Skin epidermis (tissue), 12 donors: ENCODE measurements at regions not wholly inside any gene's neighbourhood (a gene's known extent, or its start where the extent isn't known, plus 50 kb on each side); places are given as distances from the start of the nearest gene placed in this dataset.

Experiments used
- H3K27ac ChIP-seq, 21 experiments: fragments of 200-600 bp; sonication (generic) in 11 of 21; one replicate each; pipeline ENCODE4 v1.5.0; 2020; ENCODE audit warnings: mild to moderate bottlenecking in 3 of 21, inconsistent platforms in 2 of 21, moderate library complexity in 2 of 21
- H3K4me3 ChIP-seq, 7 experiments: fragments of 200-600 bp; sonication (generic) in 2 of 7; one replicate each; pipeline ENCODE4 v1.5.0; 2020; ENCODE audit warnings: inconsistent platforms in 2 of 7, mild to moderate bottlenecking in 2 of 7, moderate library complexity in 1 of 7

GRCh38 chr18:76208678-76209306 is 286.2 kb downstream of the ZNF516 start:
- H3K4me3 ChIP-seq, result no peak overlapping the region
- no peak overlapping the region for H3K27ac ChIP-seq

DNA sequence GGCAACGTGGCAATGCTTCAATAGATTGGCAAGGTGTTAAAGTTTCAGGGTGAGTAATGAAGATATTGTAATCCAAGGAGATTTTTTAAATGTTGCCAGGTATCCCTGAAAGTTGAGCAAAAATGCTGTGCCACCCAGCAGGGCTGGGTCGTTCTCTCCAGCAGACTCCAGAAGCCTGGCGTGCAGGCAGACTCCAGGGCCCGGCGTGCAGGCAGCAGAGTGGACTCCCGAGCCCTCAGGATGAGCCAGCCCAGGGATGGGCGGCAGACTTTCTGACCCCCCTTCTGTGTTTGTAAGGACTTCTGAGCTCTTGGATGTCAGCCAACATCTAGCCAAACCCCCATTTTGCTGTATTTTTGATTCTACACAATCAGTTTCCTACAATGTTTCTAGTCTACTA is 289.1 kb downstream of the ZNF516 start:
- Histone ChIP-seq H3K27ac (no peak overlapping the region), H3K4me3 (no peak overlapping the region)

DNA sequence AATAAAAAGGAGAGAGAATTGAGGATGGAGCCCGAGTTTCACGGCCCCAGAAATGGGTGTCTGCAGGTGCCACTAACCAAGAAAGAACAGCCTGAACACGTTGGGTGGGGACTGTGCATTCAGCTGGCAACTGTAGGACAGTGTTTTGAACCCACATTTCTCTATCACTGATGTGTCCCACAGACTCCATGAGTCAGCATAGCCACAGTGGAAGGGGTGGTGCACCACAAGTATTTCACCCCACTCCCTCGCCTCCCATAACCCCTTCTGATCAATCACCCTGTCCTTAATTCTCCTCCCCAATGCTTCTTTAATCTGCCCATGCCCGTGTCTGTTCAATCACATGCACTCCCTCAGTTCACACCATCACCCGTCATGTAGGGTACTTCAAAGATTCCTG is 291.5 kb downstream of the ZNF516 start:
- no peak overlapping the region for H3K4me3 ChIP-seq
- H3K27ac ChIP-seq, result no peak overlapping the region

DNA sequence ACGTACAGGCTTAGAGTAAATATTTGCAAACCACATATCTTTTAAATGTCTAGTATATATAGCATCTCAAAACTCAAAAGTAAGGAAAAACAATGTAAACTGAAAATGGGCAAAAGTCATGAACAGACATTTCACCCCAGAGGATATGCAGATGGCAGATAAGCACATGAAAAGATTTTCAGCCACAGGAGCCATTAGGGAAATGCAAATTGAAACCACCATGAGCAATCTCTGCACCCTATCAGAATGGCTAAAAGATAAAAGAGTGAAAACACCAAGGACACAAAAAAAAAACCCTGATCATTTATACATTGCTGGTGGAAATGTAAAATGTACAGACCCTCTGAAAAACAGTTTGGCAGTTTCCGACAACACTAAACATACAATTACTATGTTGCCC is 292.7 kb downstream of the ZNF516 start:
- no peak overlapping the region for H3K27ac ChIP-seq
- H3K4me3 ChIP-seq, result no peak overlapping the region

- Histone ChIP-seq H3K27ac (no peak overlapping the region), H3K4me3 (no peak overlapping the region)
These were observed 299.4 kb downstream of the ZNF516 start for GRCh38 chr18:76195601-76196000.

DNA sequence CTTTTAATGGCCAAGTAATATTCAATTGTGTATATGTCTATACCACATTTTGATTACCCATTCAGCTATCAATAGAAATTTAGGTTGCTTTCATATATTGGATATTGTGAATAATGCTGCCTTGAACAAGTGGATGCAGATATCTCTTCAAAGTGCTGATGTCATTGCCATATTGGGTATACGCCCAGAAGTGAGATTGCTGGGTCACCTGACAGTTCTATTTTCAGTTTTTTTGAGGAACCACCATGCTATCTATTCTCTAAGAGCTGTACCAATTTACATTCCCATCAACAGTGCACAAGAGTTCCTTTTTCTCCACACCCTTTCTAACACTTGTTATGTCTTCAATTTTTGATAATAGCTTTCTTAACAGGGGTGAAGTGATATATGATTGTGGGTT is 306.9 kb downstream of the ZNF516 start:
- Histone ChIP-seq H3K4me3 (no peak overlapping the region), H3K27ac (no peak overlapping the region)

DNA sequence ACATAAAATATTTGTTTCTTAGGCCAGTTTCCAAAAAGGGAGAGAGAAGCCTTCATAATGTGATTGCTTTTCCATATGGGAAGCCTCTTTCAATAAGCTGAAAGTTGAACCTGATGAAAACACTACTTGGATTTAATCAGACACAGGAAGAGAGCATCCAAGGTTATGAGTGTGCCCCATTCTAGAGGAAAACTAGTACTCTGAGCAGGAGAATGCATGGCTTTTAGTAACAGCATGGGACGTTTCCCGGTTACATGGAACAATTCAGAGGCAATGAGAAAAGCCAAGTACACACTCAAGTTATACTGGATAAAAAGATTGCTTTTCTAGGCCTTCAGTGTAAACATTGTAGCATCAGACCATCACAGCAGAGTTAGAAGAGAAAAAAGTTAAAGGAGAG is 315.8 kb downstream of the ZNF516 start:
- no peak overlapping the region for H3K4me3 ChIP-seq
- H3K27ac ChIP-seq, result no peak overlapping the region

DNA sequence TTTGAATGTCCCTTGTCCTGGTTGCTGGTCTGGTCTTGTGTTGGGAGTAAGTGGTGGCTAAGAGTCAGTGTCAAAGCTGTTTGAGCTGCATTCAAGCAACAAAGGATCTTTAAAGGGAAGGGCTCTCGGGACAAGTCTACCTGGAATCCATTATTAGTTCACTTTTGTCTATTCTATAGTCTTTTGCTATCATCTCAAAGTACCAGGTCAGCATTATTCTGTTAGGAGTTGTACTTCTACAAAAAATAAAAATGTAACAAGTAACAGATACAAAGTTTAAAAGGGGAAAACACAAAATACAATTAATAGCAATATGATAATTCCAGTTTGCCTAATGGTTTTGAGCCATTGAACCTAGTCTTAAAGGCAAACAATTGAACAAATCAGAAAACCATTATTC is 317.9 kb downstream of the ZNF516 start:
- Histone ChIP-seq H3K27ac (no peak overlapping the region), H3K4me3 (no peak overlapping the region)

DNA sequence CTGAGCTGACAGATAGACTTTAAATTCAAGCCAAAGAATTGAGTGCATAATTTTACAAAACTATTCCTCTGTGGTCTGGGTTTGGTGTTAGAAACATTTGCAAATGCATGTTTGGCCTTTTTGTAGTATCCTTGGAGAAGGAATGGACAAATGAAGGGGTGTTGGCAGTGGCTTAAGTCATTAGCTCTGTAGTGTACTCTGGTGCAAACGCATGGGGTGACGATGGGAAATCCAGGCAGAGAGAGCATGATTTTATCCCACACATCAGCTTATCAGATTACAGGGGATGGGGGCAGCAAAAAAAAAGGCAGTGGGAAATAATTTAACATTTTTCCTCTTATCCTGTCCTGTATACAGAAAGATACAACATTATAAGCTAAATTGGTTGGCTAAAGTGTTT is 320.6 kb downstream of the ZNF516 start:
- H3K27ac ChIP-seq, result no peak overlapping the region
- H3K4me3 ChIP-seq, result no peak overlapping the region

- H3K4me3 ChIP-seq, result no peak overlapping the region
- H3K27ac ChIP-seq, result no peak overlapping the region
These were observed 325.3 kb downstream of the ZNF516 start for GRCh38 chr18:76169733-76170132.

DNA sequence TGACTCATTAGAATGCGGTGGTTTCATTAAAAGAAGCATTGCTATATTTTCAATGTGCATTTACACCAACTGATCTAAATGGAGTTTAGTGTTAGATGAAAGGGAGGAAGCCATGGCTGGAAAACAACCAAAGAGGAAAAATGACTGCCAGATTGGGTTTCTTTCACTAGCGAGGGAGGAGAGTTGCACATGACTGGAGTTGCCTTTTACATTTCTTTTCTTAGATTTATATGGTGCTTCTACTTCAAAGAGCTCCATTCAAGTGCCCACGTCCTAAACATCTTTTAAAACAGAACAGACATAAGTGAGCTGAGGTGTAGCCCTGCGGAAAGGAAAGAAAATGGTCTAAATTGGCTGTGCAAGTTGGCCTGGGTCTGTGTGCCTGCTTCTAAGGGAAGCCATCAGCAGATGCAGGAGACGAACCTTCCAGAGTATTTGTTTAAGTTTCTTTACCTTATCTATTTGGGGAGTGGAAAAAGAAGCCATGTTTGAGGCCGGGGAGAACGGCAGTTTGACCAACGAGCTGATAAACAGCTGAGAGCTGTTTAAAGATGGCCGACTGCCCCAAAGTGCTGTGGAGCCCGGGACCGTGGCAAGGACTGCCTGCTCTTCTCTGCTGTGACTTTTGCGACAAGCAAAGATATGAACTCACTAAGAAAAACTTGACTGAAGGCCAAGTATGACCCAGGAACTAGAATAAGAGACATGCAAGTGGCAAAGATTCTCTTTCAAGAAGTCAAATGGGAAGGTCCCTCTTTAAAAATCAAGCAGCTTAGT is 327.0 kb downstream of the ZNF516 start:
- H3K4me3 ChIP-seq, result no peak overlapping the region
- H3K27ac ChIP-seq, result no peak overlapping the region

DNA sequence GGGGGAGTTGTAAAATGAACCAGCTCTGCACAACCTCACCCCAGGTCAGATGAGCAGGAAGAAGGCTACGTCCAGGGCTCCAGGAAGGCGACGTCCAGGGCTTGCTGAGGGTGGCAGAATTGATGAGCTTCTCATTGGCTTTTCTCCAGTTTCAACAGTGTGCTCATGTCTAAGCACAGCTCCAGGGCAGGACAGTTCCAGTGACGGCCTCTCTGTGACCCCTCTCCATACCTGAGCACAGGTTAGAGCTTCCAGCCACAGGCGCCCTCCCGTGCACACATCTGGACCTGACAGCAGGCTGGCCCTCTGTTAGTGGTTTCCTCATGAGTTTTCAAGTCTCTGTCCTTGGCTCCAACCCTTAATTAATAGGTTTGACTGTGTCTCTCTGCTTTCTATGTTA is 327.6 kb downstream of the ZNF516 start:
- no peak overlapping the region for H3K27ac ChIP-seq
- no peak overlapping the region for H3K4me3 ChIP-seq

GRCh38 chr18:76162886-76163285 is 332.2 kb downstream of the ZNF516 start:
- no peak overlapping the region for H3K4me3 ChIP-seq
- no peak overlapping the region for H3K27ac ChIP-seq

- no peak overlapping the region for H3K4me3 ChIP-seq
- no peak overlapping the region for H3K27ac ChIP-seq
These were observed 333.1 kb downstream of the ZNF516 start for GRCh38 chr18:76161983-76162382.

- Histone ChIP-seq H3K27ac (no peak overlapping the region), H3K4me3 (no peak overlapping the region)
These were observed 341.4 kb downstream of the ZNF516 start for GRCh38 chr18:76153691-76154090.

DNA sequence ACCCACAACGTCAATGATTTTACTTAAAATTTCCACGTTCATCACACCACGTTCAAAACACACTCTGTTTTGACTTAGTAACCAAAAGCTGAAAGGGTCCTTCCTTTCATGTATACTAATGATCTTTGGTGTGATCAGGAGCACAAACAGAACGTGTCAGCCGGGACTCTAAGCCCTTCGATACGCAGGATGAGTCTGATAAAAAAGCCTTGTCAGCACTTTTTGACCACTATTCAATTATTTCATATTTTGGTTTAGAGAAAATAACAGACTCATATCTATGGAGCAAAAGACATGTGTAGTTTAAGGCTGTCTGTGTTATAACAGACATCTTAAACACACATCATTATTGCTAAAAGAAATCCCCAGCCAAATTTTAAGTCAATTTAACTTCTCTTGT is 345.3 kb downstream of the ZNF516 start:
- Histone ChIP-seq H3K27ac (no peak overlapping the region), H3K4me3 (no peak overlapping the region)

- no peak overlapping the region for H3K27ac ChIP-seq
- no peak overlapping the region for H3K4me3 ChIP-seq
These were observed 345.8 kb downstream of the ZNF516 start for GRCh38 chr18:76149284-76149683.

- no peak overlapping the region for H3K27ac ChIP-seq
- H3K4me3 ChIP-seq, result no peak overlapping the region
These were observed 349.3 kb downstream of the ZNF516 start for GRCh38 chr18:76145521-76146376.

DNA sequence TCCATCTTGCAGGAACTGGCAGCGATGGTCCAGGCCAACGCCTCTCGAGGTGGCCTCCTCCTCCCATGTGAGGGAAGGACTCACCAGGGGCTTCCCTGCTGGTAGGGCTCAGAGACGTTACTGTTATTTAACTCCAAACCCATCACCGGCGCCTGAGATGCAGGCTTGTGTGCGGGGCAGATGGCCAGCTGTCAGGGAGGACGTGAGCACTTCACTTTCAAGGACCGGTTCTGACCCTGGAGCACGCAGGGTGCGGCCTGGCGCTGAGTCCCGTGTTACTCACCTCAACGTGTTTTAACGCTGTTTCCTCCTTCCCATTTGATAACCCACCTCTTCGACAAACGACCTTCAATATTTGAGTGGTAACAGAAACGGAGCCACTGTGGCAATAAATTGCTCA is 350.2 kb downstream of the ZNF516 start:
- Histone ChIP-seq H3K4me3 (no peak overlapping the region), H3K27ac (no peak overlapping the region)

DNA sequence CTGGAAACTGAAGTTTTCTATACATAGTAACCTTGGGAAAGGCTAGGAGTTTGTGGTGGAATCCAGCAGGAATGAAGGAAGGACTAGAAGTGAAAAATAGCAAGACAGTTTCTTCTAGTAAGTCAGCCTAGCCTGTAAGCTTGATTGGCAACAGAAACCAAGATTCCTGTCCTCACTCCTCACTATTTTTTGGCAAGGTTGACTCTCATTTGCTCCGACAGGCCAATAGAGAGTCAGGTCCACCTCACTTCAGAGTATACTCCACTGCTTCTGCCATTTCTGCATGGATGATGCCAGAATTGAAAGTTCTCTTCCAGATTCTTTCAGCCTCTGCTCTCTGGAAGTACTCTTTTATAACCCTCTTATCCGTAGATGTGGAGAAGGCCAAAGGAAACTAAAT is 352.4 kb downstream of the ZNF516 start:
- Histone ChIP-seq H3K27ac (no peak overlapping the region), H3K4me3 (no peak overlapping the region)

GRCh38 chr18:76139844-76140243 is 355.2 kb downstream of the ZNF516 start:
- Histone ChIP-seq H3K4me3 (no peak overlapping the region), H3K27ac (no peak overlapping the region)
